Neural cell (in vitro differentiated cells): ENCODE measurements at regions not wholly inside any gene's neighbourhood (a gene's known extent, or its start where the extent isn't known, plus 50 kb on each side); places are given as distances from the start of the nearest gene placed in this dataset.

Experiments used
- EP300 ChIP-seq: fragments of 450-650 bp; conservative IDR thresholded peaks from 2 replicates; pipeline ENCODE4 v1.6.1; 2014; ENCODE audit warnings: antibody characterized with exemption, mild to moderate bottlenecking, moderate library complexity; ENCODE audit not compliant: poor library complexity, severe bottlenecking
- EZH2 ChIP-seq: fragments of 200-600, 300-800 bp; shearing (Covaris generic), sonication (generic); IDR thresholded peaks from 2 replicates; pipeline ENCODE4 v1.6.1; 2014; ENCODE audit warnings: antibody characterized with exemption, low read length, borderline replicate concordance, mild to moderate bottlenecking; ENCODE audit not compliant: insufficient read depth, poor library complexity, severe bottlenecking
- POLR2AphosphoS5 ChIP-seq: IDR thresholded peaks from 2 replicates; pipeline ENCODE4 v1.6.1; 2012
- RAD21 ChIP-seq: fragments of 450-650 bp; conservative IDR thresholded peaks from 2 replicates; pipeline ENCODE4 v1.6.1; 2014; ENCODE audit warnings: antibody characterized with exemption, mild to moderate bottlenecking, moderate library complexity
- TF ChIP-seq, protein P1 (sequence below): fragments of 450-650 bp; IDR thresholded peaks from 2 replicates; pipeline ENCODE4 v1.5.1; 2014; ENCODE audit warnings: antibody characterized with exemption, mild to moderate bottlenecking, moderate library complexity; ENCODE audit not compliant: poor library complexity, severe bottlenecking

DNA sequence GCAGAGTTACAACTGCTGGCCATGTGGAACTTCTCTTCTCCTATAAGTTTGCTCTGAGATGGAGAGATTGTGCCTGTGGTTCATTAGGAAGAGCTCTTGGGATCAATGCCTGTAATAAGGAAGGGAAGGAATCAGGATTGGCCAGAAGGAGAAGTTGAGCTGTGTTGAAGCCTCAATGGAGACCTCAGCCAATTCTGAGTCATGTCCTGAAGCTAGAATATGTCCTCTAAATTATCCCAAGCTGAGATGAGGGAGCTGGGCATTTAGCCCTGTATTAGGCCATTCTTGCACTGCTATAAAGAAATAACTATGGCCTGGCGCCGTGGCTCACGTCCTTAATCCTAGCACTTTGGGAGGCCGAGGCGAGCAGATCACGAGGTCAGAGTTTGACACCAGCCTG lies 85.4 kb upstream of the DHX15 start:
- TF ChIP-seq, protein P1, sequence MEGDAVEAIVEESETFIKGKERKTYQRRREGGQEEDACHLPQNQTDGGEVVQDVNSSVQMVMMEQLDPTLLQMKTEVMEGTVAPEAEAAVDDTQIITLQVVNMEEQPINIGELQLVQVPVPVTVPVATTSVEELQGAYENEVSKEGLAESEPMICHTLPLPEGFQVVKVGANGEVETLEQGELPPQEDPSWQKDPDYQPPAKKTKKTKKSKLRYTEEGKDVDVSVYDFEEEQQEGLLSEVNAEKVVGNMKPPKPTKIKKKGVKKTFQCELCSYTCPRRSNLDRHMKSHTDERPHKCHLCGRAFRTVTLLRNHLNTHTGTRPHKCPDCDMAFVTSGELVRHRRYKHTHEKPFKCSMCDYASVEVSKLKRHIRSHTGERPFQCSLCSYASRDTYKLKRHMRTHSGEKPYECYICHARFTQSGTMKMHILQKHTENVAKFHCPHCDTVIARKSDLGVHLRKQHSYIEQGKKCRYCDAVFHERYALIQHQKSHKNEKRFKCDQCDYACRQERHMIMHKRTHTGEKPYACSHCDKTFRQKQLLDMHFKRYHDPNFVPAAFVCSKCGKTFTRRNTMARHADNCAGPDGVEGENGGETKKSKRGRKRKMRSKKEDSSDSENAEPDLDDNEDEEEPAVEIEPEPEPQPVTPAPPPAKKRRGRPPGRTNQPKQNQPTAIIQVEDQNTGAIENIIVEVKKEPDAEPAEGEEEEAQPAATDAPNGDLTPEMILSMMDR, result no peak
- TF ChIP-seq EZH2 (no peak), POLR2AphosphoS5 (no peak), RAD21 (no peak), EP300 (no peak)
